Glomerular visceral epithelial cell (primary cell): ENCODE measurements at regions not wholly inside any gene's neighbourhood (a gene's known extent, or its start where the extent isn't known, plus 50 kb on each side); places are given as distances from the start of the nearest gene placed in this dataset.

ENCODE experiments used
- DNase-seq: peaks from one replicate; pipeline ENCODE4 v3.0.0-alpha.2; 2016; ENCODE audit errors: extremely low spot score

DNA sequence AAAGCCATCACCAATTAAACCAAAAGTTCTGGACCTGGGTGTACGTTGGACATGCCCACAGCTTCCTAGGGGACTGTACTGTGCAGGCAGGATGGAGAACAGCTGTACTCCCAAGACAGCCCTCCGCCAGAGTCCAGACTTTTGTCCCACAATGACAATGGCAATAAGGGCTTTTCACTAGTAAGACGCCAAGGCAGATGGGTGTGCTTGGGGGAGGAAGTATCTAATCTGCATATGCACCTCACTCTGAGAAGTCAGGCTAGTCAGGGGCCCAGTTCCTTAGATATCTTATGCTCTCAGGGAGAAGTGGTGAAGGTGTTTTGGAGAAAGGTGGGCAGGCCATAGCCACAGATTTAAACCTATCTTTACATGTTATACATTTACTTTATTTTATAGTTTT, 85.1 kb upstream of the USP47 start:
- DNase-seq: no peak

- DNase-seq: no peak
These were observed 85.9 kb upstream of the USP47 start for GRCh38 chr11:11755871-11756270.

DNA sequence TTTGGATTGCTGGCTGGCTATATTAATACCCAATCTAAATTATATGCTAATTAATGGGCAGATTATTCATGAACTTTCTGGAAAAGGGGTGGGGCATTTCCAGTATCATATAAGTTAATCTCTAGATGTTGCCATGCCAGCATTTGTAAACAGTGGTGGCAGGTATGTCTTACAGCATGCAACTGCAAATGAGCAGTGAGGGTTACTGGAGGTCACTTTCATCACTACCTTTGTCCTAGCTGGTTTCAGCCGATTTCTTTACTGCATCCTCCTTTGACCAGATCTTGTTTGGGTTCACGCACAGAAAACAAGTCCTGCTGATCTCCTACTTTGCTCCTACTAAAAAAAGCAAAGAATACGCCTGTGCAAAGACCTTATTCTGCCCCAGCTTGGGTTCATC, 89.1 kb upstream of the USP47 start:
- no peak for DNase-seq

- DNase-seq: no peak
These were observed 91.5 kb upstream of the USP47 start for GRCh38 chr11:11750017-11750878.

- DNase-seq: no peak
These were observed 92.9 kb upstream of the USP47 start for GRCh38 chr11:11748706-11749365.

GRCh38 chr11:11747570-11747969, 94.2 kb upstream of the USP47 start:
- no peak for DNase-seq

GRCh38 chr11:11746449-11746848, 95.3 kb upstream of the USP47 start:
- no peak for DNase-seq

GRCh38 chr11:11743216-11743615, 98.6 kb upstream of the USP47 start:
- DNase-seq: no peak

DNA sequence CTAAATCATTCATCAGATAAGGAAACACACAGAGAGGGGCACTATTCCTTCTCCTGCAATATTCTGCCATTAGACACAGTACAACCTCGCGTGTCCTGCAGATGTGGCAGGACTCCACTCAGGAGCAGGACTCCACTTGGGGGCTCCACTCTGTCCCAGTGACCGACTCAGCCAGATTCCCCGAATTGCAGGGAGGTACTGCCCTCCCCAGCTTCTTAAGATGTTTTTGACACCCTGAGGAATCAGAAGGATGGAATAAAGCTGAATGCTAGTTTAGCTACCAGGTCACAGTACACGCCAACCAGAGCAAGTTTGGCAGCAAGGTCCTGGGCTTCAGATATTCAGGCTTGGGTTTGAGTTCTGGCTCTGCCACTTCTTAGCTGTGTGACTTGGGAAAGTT, 99.3 kb upstream of the USP47 start:
- DNase-seq: no peak

GRCh38 chr11:11740836-11741235, 100.9 kb upstream of the USP47 start:
- no peak for DNase-seq

GRCh38 chr11:11740073-11740702, 101.6 kb upstream of the USP47 start:
- no peak for DNase-seq

- no peak for DNase-seq
These were observed 103.4 kb upstream of the USP47 start for GRCh38 chr11:11738370-11738769.

GRCh38 chr11:11735586-11735985, 106.2 kb upstream of the USP47 start:
- no peak for DNase-seq

- DNase-seq: no peak
These were observed 108.5 kb upstream of the USP47 start for GRCh38 chr11:11733246-11733747.

GRCh38 chr11:11732116-11732515, 109.7 kb upstream of the USP47 start:
- no peak for DNase-seq

- peak; percentile 41 for DNase-seq
These were observed 109.7 kb upstream of the GALNT18 start for GRCh38 chr11:11731311-11732083.

GRCh38 chr11:11728386-11728785, 106.6 kb upstream of the GALNT18 start:
- DNase-seq: no peak

DNA sequence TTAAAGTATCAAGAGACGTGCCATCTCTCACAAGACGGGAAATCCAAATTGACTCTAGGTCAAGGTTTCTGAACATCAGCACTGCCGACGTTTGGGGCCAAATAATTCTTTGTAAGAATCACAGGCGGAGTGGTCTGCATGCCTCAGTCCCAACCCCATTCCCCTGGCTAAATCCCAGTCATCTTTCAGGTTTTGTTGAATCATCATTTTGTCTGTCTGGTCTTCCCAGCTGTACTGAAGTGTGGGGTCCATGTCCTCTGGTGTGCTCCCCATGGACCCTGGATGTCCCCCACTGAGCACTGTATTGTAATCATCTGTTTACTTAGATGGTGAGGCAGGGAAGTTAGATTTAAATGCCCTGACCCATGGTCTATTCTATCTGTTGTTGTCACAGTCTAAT, 103.6 kb upstream of the GALNT18 start:
- no peak for DNase-seq

DNA sequence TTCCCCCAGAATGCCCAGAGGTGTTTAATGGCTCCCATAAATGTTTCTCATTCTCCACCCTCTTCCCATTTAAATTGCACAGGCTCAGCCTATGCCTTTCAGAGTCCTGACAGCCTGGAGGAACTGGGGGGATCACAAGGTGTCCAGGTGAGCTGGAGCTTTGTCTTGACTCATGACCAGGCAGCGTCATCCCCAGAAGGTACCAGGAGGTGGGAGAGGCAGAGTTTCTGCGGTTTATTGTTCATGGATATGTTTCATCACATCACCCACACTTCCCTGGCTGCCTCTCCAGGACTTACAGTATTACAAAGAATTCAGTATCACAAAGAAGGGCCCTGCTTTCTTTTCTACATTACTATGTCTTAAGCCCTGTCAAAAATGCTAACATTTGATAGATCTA, 103.2 kb upstream of the GALNT18 start:
- DNase-seq: no peak

DNA sequence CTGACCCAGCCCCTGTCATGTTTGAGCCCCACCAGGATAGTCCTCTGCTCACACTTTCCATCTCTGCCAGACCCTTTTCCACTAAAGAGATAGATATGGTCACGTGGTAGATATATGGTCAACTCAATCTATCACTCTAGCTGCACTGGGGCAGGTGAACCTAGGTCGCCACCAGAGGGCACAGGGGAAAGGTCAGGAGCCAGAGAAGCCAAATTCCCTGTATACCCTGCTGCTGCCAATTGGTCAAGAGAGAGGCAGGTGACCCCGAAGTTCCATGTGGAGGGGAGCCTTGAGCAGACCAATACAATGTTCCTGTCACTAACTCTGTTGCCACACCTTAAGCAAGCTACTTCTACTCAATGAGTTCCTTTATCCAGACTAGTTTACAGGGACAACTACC, 101.1 kb upstream of the GALNT18 start:
- DNase-seq: no peak

GRCh38 chr11:11722246-11722645, 100.4 kb upstream of the GALNT18 start:
- DNase-seq: no peak

DNA sequence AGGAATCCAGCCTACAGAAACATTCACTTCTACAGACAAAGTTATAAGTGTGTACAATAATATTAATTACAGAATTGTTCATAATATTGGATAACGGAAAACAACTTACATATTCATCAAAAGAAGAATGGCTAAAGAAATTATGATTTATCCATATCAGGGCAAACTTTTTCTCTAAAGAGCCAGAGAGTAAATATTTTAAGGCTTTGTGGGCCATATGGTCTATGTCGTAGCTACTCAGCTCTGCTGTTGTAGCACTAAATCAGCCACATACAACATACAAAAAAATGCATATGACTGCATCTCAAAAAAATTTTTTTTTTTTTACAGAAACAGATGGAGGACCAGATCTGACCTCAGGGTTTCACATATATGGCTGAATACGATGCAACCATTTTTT, 96.7 kb upstream of the GALNT18 start:
- no peak for DNase-seq
